ENCODE measurements at regions not wholly inside any gene's neighbourhood (a gene's known extent, or its start where the extent isn't known, plus 50 kb on each side); places are given as distances from the start of the nearest gene placed in this dataset.

DNA sequence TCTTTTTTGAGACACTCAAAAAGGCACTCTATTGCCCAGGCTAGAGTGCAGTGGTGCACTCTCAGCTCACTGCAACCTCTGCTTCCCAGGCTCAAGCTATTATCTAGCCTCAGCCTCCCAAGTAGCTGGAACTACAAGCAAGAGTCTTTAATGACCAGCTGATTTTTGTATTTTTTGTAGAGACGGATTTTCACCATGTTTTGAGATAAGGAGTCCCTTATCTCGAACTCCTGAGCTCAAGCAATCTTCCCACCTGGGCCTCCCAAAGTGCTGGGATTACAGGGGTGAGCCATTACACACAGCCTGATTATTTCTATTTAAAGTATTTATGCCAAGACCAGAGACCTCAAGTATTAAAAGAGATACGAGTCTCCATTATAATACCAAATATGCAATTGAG, 566.1 kb upstream of the CA10 start:
- TF ChIP-seq EP300 (IDR thresholded peaks at IDR 0.05) = no peak
- no peak for TF ChIP-seq CTCF (IDR thresholded peaks at IDR 0.05)

Measured in tibial nerve (tissue), 4 donors.